SIG-M5 treated with dmso at 0.1 percent for 504 hours (cell line): ENCODE measurements at regions not wholly inside any gene's neighbourhood (a gene's known extent, or its start where the extent isn't known, plus 50 kb on each side); places are given as distances from the start of the nearest gene placed in this dataset.

Experiments
- DNase-seq: peaks from one replicate; lab custom pipeline; 2025; ENCODE audit not compliant: unreplicated experiment; lab: John Stamatoyannopoulos, UW

DNA sequence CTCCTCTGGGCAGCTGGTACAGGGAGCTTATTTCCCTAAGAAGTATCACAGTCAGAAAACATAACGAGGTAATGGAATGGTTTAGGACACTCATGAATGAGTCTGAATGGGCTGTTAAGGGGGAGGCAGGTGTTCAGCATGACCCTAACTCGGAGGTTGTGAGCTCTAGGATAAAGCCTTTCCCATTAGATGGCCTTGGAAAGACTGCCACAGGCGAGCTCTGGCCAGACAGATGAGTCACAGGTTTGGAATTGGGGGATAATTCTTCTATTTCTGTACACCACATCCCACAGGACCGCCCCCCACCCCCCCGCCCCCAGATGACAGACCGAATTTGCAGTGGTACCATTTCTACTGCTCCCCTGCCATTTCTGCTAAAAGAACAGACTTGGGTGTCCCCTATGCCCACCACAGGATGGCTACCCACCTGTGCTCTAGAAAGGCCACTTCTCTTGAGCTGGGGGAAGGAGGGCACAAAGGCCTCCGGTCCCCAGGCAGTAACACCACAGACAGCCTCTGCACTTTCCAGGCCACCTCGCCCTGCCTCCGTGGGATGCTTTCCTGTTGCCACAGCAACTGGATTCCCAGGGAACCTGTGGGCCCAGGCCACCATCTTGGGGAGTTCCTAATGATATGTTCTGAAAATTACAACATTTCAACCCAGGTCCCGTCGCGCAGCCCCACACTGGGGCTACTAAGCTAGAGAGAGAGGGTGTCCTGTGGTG, 76.7 kb downstream of the TRIM29 start:
- DNase-seq, result no peak

DNA sequence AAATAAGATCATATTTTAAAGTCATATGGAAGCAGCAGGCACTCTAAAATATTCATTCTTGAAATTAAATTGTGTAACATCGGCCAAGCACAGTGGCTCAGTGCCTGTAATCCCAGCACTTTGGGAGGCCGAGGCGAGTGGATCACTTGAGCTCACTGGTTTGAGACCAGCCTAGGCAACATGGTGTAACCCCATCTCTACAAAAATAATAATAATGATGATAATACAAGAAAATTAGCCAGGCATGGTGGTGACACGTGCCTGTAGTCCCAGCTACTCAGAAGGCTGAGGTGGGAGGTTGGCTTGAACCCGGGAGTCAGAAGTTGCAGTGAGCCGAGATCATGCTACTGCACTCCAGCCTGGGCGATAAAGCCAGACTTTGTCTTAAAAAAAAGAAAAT, 77.4 kb downstream of the TRIM29 start:
- DNase-seq, result no peak

DNA sequence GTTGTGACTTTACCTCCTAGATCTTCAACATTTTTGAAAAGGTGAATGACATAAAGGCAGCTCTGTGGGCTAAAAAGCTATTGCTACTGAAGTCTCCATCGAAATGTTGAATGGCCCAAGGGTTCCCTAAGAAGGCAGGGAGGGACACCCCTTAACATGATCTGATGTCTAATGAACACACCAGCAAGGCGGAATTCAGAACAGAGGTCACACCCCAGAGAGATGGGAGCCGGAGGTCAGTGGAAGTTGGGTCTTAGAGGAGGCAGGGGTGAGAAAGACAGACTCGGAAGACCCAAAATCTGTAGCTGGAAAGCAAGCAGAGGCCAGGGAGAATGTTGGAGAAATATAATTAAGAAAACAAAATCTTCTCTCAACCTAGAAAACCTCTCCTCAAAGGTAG, 79.0 kb downstream of the TRIM29 start:
- DNase-seq, result no peak

DNA sequence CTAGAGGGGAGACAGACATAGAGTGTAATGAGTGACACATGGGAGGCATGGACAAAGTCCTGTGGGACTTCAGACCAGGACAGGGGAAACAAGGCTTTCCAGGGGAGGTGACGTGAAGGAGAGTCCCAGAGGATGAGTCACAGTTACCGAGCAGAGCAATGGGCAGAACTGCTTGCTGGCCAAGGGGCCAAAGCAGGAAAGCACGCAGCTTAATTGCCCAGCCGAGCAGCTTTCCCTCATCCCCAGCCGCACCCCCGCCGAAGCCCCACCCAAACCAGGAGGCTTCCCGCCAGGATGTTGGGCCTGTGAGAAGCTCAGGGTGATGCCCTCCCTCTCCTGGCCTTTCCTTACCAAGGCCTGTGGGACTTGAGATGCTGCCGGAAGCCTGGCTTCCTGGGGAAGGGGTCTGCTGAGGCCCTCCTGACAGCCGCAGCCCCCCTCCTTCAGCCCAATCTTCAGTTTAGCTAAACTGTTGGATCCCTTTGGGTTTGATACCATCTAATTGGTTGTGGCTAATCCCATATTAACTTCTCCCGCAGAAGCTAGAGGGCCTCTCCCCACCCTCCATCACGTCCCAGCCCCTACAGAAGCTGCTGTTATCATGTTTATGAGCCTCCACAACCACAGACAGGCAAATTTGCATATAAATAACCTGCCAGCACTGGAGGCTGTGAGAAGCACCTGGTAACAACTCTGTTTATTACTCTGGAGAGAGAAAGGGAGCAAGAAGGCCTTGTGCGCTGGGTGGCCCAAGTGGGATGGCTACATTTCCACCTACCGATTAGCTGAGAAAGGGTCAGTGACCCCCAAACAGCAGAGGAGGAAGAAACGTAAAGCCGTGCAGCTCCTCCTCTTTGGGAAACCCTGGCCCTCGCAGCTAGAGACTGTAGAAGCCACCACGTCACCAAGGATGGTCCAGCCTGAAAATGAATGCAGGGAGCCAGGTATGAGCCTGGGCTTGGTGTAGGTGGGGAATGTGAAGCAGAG, 80.0 kb downstream of the TRIM29 start:
- DNase-seq, result no peak

DNA sequence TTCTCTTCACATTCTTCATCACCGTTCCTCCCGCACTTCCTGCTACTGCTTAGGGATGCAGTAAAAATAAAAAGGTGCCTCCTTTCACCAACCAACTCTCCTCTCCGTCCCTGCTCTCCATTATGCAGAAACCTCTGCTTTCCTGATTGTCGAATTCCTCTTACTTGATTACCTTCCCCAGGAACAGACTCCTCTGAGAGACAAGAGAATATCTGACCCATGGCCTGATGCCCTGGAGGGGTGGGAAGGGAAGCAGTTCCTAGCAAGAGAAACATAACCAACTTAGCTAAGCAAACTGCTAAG, 80.9 kb downstream of the TRIM29 start:
- no peak for DNase-seq

DNA sequence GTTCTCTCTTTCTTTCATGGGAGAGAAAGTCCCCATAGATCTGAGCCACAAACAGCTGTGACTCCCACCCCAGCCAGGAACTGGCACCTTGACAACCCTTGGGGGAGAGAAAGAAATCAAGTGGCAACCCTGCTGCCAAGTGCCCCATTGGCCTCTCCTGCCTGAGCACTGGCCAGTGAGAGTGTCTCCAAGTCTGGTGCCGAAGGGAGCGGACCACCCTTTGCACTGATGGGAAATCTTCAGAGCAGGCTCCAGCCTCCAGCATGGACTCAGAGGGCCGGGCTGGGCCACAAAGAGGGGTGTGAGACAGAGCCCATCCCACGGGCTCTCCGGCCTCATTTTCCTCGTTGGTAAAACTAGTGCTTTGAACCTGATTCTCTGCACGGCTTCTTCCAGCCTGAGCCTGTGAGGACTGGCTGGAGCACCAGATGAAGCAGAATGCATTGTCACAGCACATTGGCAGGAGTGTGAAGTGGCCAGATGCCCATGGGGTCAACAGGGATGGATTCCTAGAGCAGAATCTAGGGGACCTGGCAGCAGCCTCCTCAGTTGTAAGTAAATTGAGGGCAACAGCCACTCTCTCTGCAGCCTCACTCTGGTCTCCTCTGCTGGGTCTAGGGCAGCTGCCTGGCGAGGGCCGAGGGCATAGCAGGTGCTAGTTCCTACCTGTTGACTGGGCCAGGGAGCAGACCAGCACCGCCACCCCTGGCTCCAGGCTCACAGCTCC, 81.4 kb downstream of the TRIM29 start:
- DNase-seq, result no peak

DNA sequence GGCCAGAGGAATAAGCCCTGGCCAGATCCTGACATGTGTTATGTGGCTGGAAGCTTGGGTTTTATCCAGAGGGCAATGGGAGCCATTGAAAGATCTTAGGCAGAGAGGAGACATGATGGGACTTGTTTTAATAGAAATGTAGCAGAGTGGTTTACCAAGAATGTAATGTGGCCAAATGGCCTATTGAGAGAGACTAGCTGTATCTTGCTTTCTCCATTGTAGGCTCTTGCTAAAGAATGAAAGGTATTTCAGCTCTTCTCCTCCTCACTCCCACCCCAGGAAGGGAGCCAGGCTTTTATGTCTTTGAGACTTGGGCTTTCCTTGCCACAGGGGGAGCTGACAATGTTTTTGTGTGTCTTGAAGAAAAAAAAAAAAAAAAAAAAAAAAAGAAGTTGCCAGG, 82.3 kb downstream of the TRIM29 start:
- DNase-seq, result no peak

DNA sequence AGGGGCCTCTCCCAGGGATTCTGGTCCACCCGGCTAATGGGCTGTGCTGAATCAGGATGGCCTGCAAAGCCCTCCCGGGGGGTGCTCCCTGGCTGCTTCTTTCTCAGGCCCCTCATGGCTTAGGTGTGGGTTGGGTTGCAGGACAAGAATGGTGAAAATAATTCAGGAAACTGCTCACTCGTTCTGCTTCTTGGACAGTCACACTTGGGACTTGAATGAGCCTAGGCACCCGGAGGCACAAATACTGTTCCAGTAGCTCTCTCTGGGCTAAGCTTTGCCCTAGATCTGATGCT, 83.2 kb downstream of the TRIM29 start:
- DNase-seq, result no peak

DNA sequence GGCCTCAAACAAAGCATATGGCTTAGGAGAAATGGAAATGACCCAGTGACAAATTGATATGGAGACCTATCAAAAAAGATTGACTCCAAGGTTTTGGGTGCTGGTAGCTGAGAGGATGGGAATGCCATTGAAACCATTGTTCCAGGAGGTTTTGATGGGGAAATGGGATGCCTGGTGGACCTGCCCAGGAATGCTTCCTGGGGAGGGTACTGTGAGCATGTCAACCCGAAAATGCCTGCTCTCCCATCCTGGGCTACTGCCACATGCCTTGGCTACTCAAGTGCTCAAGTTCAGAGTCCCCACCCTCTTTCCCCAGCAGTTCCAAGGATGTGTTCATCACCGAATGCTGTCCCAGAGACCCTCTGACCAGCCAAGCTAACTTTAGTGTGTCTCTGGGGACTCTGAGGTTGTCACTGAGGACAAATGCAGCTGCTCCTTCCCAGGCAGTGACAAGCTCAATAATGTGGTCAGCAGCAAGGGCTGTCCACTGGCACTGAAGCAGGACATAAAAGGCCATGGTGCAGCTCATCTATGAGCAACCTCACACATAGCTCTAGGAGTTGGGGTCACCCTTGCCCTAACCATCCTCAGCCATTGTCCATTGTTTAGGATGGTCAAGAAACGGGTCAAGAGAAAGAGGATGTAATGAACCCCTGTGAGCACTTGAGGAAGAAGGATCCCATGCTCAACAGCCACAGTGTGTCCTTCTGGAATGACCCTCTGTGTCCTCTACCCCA, 83.7 kb downstream of the TRIM29 start:
- no peak for DNase-seq

DNA sequence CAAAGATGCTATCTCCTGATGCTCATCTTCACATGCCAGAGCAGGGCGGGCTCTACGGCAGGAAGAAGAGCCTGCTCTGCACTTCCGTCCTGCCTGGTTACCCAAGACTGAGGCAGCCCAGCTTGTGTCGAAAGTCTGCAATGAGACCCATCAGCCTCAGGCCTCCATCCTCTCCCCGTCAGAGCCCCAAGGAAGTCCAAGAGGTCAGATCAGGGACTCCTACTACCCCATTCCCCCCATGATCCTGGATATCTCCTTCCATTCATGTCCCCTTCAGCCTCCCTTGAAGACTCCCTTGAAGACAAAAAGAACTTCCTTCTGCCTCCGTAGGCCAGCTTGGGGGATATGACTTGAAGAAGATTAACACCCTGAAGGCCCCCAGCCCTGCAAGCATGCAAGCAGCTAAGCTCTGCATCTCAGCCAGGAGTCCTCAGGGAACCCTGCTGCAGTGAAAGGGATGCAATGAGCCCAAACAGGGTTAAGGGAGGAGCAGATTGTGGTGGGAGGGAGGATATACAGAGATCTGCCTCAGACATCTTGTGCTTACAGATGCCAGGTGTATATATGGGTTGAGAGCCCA, 85.6 kb downstream of the TRIM29 start:
- DNase-seq, result no peak

DNA sequence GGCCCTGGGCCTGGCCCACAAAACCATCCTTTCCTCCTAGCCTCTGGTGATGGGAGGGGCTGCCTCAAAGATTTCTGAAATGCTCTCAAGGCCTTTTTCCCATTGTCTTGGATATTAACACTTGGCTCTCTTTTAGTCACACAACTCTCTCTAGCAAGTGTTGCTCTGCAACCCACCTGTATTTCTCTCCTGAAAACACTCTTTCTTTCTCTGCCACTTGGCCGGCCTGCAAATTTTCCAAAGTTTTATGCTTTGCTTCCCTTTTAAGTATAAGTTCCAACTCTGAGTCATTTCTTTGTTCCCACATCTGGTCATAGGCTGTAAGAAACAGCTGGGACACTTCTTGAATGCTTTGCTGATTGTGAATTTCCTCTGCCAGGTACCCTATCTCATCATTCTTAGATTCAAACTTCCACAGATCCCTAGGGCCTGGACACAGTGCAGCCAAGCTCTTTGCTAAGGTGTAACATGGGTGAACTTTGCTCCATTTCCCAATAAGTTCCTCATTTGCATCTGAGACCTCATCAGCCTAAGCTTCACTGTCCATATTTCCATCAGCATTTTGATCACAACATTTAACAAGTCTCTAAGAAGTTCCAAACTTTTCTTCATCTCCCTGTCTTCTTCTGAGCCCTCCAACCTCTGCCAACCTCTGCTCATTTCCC, 93.8 kb downstream of the TRIM29 start:
- DNase-seq, result no peak

DNA sequence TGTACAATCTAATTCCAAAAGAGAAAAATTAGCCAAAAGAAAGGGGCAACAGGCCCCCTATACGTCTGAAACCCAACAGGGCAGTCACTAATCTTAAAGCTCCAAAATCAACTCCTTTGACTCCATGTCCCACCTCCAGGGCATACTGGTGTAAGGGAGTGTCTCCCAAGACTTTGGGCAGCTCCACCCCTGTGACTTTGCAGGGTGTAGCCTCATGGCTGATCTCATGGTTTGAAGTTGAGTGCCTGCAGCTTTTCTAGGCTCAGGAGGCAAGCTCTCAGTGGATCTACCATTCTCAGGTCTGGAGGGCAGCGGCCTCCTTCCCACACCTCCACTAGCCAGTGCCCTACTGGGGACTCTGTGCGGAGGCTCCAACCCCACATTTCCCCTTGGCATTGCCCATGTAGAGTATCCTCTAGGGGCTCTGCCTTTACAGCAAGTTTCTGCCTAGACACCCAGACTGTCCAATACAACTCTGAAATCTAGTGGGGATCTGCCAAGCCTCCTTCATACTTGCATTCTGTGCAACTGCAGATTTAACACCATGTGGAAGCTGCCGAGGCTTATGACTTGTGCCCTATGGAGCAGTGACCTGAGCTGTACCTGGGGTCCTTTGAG, 94.5 kb downstream of the TRIM29 start:
- DNase-seq, result no peak

DNA sequence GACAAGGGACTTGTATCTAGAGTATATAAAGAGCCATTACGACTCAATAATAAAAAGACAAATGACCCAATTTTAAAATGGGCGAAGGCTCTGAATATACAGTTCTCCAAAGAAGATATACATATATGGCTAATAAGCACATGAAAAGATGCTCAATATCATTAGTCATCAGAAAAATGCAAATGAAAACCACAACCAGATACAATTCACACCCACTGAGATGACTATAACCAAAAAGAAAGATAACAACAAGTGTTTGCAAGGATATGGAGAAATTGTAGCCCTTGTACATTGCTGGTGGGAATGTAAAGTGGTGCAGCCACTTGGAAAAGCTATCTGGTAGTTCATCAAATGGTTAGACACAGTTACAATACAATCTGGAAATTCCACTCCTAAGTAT, 96.3 kb downstream of the TRIM29 start:
- DNase-seq, result no peak

DNA sequence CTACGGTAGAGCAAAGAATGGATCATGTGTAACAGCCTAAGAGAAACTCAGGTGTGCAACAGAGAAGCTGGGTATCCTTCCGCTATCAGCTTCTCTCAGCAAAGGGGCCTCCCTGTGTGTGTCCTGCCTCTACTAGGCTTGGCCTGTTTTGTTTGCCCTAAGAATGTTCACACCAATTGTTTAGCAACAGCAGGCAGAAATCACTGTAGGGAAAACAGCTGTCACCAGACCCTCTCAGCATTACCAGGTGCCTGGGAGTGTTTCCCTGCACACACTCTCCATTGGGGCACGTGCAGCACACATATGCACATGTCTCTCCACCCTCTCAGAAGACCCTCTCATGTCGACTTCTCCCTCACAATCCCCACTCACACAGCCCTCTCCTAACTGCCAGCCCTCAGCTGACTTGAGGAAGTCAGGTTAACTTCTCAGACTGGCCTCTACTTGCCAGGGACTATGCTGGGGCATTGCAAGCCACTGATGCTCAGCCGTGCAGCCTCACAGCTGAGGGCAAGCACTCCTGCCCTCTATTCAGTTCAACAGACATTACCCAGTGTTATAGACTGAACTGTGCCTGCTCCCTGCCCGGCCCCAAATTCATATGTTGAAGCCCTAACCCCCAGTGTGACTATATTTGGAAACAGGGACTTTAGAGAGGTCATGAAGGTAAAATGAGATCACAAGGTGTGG, 97.6 kb downstream of the TRIM29 start:
- DNase-seq, result no peak

DNA sequence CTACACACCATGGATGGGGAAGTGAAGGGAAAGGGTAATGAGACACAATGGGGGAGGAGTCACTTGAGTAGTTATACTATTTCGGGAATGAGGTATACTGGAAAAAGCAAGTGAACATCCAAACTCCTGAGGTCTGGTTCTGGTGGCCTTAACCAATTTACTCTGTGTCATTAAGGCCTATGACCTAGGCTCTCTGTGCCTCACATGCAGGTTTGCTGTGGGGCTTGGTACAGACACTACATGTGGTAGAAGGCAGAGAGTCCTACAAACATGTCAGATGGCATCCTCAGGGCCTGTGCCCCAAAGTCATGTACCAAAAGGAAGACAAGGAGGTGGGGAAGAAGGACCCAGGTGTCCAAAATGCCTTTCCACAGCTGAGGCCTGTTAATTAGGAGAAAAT, 98.9 kb downstream of the TRIM29 start:
- no peak for DNase-seq

DNA sequence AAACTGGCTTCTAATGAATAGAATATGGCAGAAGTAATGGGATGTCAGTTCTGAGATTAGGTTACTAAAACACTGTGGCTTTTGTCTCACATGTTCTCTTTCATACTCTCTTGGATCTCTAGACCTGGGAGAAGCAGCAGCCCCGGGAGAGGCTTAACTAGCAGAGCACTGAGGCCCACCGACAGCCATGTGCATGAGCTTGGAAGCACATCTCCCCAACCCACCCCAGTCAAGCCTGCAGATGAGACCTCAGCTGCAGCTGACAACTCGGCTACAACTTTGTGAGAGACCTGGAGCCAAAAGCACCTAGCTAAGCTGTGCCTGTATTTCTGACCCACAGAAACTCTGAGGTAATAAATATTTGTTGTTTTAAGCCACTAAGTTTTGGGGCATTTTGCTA, 100.8 kb downstream of the TRIM29 start:
- no peak for DNase-seq

DNA sequence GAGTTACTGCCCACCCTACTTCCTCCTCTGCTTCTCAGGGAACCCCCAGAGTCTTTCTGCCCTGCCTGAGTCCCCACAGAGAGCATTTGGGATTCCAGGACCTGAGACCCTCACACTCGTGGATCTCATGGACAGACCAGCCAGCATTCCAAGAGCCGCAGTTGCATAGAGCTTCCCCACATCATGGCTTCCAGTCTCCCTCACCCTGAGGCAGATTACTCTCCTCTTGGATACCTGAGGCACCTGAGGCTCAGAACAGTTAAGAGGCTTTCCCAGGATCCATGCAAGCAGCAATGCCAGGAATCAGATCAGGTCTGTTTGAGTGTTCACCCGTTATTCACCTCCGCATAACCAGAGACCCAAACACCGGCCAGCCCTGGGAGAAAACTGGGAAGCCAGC, 102.2 kb downstream of the TRIM29 start:
- no peak for DNase-seq

DNA sequence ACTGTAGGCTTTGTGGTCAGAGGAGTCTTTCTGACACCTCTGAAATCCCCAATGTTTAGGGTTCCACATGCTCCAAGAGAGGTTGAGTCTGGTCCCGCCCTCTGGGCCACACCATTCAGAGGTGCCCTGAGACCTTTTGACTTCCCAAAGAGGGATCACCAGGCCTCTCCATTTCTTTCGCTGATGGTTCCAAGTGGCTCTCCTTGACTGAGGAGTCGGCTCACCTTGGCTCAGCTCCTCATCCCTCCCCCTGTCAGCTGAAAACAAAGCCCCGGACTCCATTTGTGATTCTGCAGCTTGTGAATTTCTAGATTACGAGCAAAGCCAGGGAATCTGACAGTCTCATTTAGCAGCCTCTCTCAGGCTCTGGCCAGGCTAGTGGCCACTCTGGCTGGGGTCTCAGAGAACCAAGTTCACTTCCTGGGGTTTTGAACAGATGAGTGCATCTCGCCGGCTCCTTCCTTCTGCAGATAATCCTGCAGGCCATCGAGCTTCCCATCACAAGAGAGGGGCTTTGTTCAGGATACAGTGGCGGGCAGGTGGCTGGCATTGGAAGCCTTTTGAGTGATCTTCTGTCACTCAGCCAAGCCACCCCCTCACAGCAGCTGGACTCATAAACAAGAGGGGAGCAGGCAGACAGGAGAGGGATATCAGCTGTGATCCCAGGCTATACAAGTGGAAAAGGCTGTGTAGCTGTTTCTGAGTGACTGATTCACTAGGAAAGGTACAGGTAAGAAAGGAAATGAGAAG, 102.9 kb downstream of the TRIM29 start:
- no peak for DNase-seq
